GDM1 (cell line): ENCODE measurements at regions not wholly inside any gene's neighbourhood (a gene's known extent, or its start where the extent isn't known, plus 50 kb on each side); places are given as distances from the start of the nearest gene placed in this dataset.
A peak's percentile ranks its signal among the peaks of the same experiment; 100 is the strongest.

Source experiments
- DNase-seq: peaks from one replicate; lab custom pipeline; 2025; lab: John Stamatoyannopoulos, UW

- peak; percentile 6 for DNase-seq
These were observed 92.7 kb upstream of the RPL34 start for GRCh38 chr4:108527723-108528122.

- DNase-seq, result no peak
These were observed 99.6 kb upstream of the RPL34 start for GRCh38 chr4:108520807-108521206.

- no peak for DNase-seq
These were observed 100.3 kb upstream of the RPL34 start for GRCh38 chr4:108519911-108520601.

- DNase-seq, result no peak
These were observed 101.1 kb upstream of the RPL34 start for GRCh38 chr4:108519208-108519833.

GRCh38 chr4:108512615-108513505 is 107.5 kb upstream of the RPL34 start:
- DNase-seq, result no peak

- DNase-seq, result no peak
These were observed 108.8 kb upstream of the RPL34 start for GRCh38 chr4:108511618-108512017.

- no peak for DNase-seq
These were observed 118.0 kb upstream of the RPL34 start for GRCh38 chr4:108502356-108502755.

GRCh38 chr4:108498925-108499324 is 121.5 kb upstream of the RPL34 start:
- no peak for DNase-seq

GRCh38 chr4:108493596-108493931 is 126.8 kb upstream of the RPL34 start:
- DNase-seq, result no peak

- DNase-seq, result no peak
These were observed 127.4 kb upstream of the RPL34 start for GRCh38 chr4:108492816-108493595.

GRCh38 chr4:108488865-108489264 is 131.5 kb upstream of the RPL34 start:
- no peak for DNase-seq

GRCh38 chr4:108486046-108486445 is 134.3 kb upstream of the RPL34 start:
- no peak for DNase-seq

- DNase-seq, result no peak
These were observed 136.2 kb upstream of the RPL34 start for GRCh38 chr4:108484187-108484586.

GRCh38 chr4:108483650-108484049 is 136.7 kb upstream of the RPL34 start:
- no peak for DNase-seq

- DNase-seq, result no peak
These were observed 137.3 kb upstream of the RPL34 start for GRCh38 chr4:108483079-108483478.

GRCh38 chr4:108480881-108481280 is 139.5 kb upstream of the RPL34 start:
- no peak for DNase-seq

GRCh38 chr4:108477527-108478108 is 142.8 kb upstream of the RPL34 start:
- no peak for DNase-seq

GRCh38 chr4:108473163-108473720 is 147.1 kb upstream of the RPL34 start:
- DNase-seq, result no peak

- DNase-seq, result no peak
These were observed 153.2 kb upstream of the RPL34 start for GRCh38 chr4:108466936-108467902.

GRCh38 chr4:108465886-108466500 is 154.4 kb upstream of the RPL34 start:
- no peak for DNase-seq
